ENCODE measurements at regions not wholly inside any gene's neighbourhood (a gene's known extent, or its start where the extent isn't known, plus 50 kb on each side); places are given as distances from the start of the nearest gene placed in this dataset.

DNA sequence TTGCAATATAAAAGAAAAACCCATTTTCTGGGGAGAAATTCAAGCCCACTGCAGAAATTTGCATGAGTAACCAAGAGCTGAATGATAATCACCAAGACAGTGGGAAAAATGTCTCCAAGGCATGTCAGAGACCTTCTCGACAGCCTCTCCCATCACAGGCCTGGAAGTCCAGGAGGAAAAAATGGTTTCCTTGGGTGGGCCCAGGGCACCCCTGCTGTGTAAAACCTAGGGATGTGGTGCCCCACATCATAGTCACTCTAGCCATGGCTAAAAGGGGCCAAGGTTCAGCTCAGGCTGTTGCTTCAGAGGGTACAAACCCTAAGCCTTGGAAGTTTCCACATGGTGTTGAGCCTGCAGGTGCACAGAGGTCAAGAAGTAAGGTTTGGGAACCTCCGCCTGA lies 108.4 kb downstream of the FAT4 start:
- TF ChIP-seq, protein P1, sequence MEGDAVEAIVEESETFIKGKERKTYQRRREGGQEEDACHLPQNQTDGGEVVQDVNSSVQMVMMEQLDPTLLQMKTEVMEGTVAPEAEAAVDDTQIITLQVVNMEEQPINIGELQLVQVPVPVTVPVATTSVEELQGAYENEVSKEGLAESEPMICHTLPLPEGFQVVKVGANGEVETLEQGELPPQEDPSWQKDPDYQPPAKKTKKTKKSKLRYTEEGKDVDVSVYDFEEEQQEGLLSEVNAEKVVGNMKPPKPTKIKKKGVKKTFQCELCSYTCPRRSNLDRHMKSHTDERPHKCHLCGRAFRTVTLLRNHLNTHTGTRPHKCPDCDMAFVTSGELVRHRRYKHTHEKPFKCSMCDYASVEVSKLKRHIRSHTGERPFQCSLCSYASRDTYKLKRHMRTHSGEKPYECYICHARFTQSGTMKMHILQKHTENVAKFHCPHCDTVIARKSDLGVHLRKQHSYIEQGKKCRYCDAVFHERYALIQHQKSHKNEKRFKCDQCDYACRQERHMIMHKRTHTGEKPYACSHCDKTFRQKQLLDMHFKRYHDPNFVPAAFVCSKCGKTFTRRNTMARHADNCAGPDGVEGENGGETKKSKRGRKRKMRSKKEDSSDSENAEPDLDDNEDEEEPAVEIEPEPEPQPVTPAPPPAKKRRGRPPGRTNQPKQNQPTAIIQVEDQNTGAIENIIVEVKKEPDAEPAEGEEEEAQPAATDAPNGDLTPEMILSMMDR (IDR thresholded peaks at IDR 0.05 in 4 of 5, conservative IDR thresholded peaks at IDR 0.05 in 1 of 5): no peak
- TF ChIP-seq POLR2A (IDR thresholded peaks at IDR 0.05): no peak
